K562 (cell line): ENCODE measurements at regions not wholly inside any gene's neighbourhood (a gene's known extent, or its start where the extent isn't known, plus 50 kb on each side); places are given as distances from the start of the nearest gene placed in this dataset.

ENCODE experiments used
- ATAC-seq: fragments of 200-7000 bp; cut with Tn5 transposase; 3 replicates; pipeline ENCODE4 v1.9.1; 2020; ENCODE audit warnings: moderate library complexity
- BruUV-seq: library from RNA; stranded (reverse); fragments of 400-500 nt; replicated peaks from 2 replicates; lab custom pipeline; 2021; lab: Mats Ljungman, UMichigan
- CTCF ChIA-PET: fragments of 300-600 bp; formaldehyde crosslinking; extraction: SDS; loops from one replicate; lab custom pipeline; 2021; ENCODE audit warnings: low intra/inter-chr PET ratio; lab: Yijun Ruan, JAX
- POLR2A ChIA-PET: fragments of 300-600, 350-650 bp; sonication (Branson Sonifier 250); formaldehyde crosslinking; extraction: SDS; loops from one replicate; lab custom pipeline; 2021; ENCODE audit warnings: antibody characterized with exemption, inconsistent platforms; lab: Yijun Ruan, JAX
- DNase-seq, 4 experiments: peaks; one replicate each; pipeline versions ENCODE4 v3.0.0 to v3.0.0-alpha.2; 2011 to 2018; ENCODE audit warnings: low spot score in 3 of 4, mixed read lengths in 3 of 4; ENCODE audit errors: extremely low read depth in 1 of 4
- FAIRE-seq: peaks from 2 replicates; lab custom pipeline; 2011; peaks lifted over from hg19 to GRCh38; lab: Jason Lieb, UNC
- H2AFZ ChIP-seq: 2 replicates; pipeline ENCODE4 v1.6.0; 2011; ENCODE audit warnings: low read depth, low read length, control low read depth, inconsistent platforms
- H3K27ac ChIP-seq: fragments of 200-600 bp; 3 replicates; pipeline ENCODE4 v1.8.0; 2011; ENCODE audit warnings: low read depth, mild to moderate bottlenecking, control low read depth, inconsistent platforms, low read length, moderate library complexity, mixed read lengths; ENCODE audit errors: extremely low read depth
- H3K27me3 ChIP-seq, 2 experiments: fragments of 300-600 bp in 1 of 2; 2 replicates in 1 of 2; 3 replicates in 1 of 2; pipeline versions ENCODE4 v1.6.0 to v1.8.0; 2011; ENCODE audit warnings: inconsistent platforms in 2 of 2, low read length in 2 of 2, mild to moderate bottlenecking in 1 of 2, mixed read lengths in 1 of 2, moderate library complexity in 1 of 2; ENCODE audit not compliant: control insufficient read depth in 2 of 2, insufficient read depth in 2 of 2
- H3K36me3 ChIP-seq: fragments of 300-600 bp; 3 replicates; pipeline ENCODE4 v1.8.0; 2011; ENCODE audit warnings: mild to moderate bottlenecking, low read length, inconsistent platforms; ENCODE audit not compliant: control insufficient read depth, insufficient read depth
- H3K4me1 ChIP-seq, 2 experiments: fragments of 200-600 bp in 1 of 2; replicated peaks in 1 of 2; 2 replicates in 1 of 2; 3 replicates in 1 of 2; pipeline versions ENCODE4 v1.5.1 to v1.8.0; 2011; ENCODE audit warnings: inconsistent platforms in 2 of 2, low read length in 2 of 2, mild to moderate bottlenecking in 1 of 2, mixed read lengths in 1 of 2, moderate library complexity in 1 of 2; ENCODE audit not compliant: control insufficient read depth in 2 of 2, insufficient read depth in 2 of 2
- H3K4me2 ChIP-seq: 2 replicates; pipeline ENCODE4 v1.6.1; 2011; ENCODE audit warnings: low read length, control low read depth, inconsistent platforms, mixed read lengths; ENCODE audit not compliant: insufficient read depth
- H3K4me3 ChIP-seq: fragments of 200-600 bp; sonication (generic), shearing (Covaris generic); 2 replicates; pipeline ENCODE4 v1.5.1; 2016; ENCODE audit warnings: control low read depth, inconsistent platforms
- H3K79me2 ChIP-seq: fragments of 200-600 bp; 3 replicates; pipeline ENCODE4 v1.8.0; 2011; ENCODE audit warnings: low read length, inconsistent platforms; ENCODE audit not compliant: control insufficient read depth, insufficient read depth
- H3K9ac ChIP-seq, 2 experiments: 2 replicates each; pipeline versions ENCODE4 v1.6.0 to v1.6.1; 2011; ENCODE audit warnings: low read depth in 2 of 2, low read length in 2 of 2, control low read depth in 1 of 2, inconsistent platforms in 1 of 2, mild to moderate bottlenecking in 1 of 2, mixed read lengths in 1 of 2; ENCODE audit not compliant: insufficient read depth in 1 of 2
- H3K9me1 ChIP-seq: one replicate; pipeline ENCODE4 v1.6.0; 2011; ENCODE audit warnings: inconsistent platforms, mild to moderate bottlenecking, low read length, moderate library complexity; ENCODE audit not compliant: control insufficient read depth, insufficient read depth
- H3K9me3 ChIP-seq: replicated peaks from 2 replicates; pipeline ENCODE4 v1.5.1; 2011; ENCODE audit warnings: low read depth, low read length, inconsistent platforms; ENCODE audit not compliant: control insufficient read depth, insufficient read depth
- H4K20me1 ChIP-seq: replicated peaks from 2 replicates; pipeline ENCODE4 v1.6.1; 2011; ENCODE audit warnings: low read length, inconsistent platforms, mixed read lengths; ENCODE audit not compliant: control insufficient read depth, insufficient read depth
- ATF6 ChIP-seq: sonication (generic); formaldehyde crosslinking; IDR thresholded peaks from 2 replicates; pipeline ENCODE4 v1.4.0; 2020; ENCODE audit warnings: mild to moderate bottlenecking, missing genetic modification reagents
- EWSR1 ChIP-seq: fragments of 450-650 bp; IDR thresholded peaks from 2 replicates; pipeline ENCODE4 v1.6.1; 2018; ENCODE audit warnings: borderline replicate concordance, mild to moderate bottlenecking, low read depth, moderate library complexity; ENCODE audit not compliant: partially characterized antibody
- GABPB2 ChIP-seq: fragments of 250-450 bp; sonication (Bioruptor Pico); conservative IDR thresholded peaks from 2 replicates; pipeline ENCODE4 v1.5.1; 2021; ENCODE audit warnings: mild to moderate bottlenecking
- JUN ChIP-seq, 2 experiments: sonication (generic) in 1 of 2; formaldehyde crosslinking in 1 of 2; IDR thresholded peaks; 2 replicates each; pipeline versions ENCODE4 v1.6.1 to v1.8.0; 2012 to 2022; ENCODE audit warnings: borderline replicate concordance in 2 of 2, mild to moderate bottlenecking in 2 of 2, improper control_type of control experiment in 1 of 2, low read depth in 1 of 2, low read length in 1 of 2, missing genetic modification reagents in 1 of 2
- NONO ChIP-seq, 2 experiments: fragments of 200-400 bp in 1 of 2; fragments of 450-650 bp in 1 of 2; formaldehyde crosslinking in 1 of 2; IDR thresholded peaks; 2 replicates each; pipeline ENCODE4 v1.6.1; 2017; ENCODE audit warnings: low read depth in 2 of 2, mild to moderate bottlenecking in 2 of 2, moderate library complexity in 2 of 2, low read length in 1 of 2
- RBBP5 ChIP-seq: fragments of 200-600 bp; sonication (generic); IDR thresholded peaks from 2 replicates; pipeline ENCODE4 v1.6.1; 2012; ENCODE audit warnings: borderline replicate concordance, mild to moderate bottlenecking, low read length, control low read depth, inconsistent platforms; ENCODE audit not compliant: insufficient read depth, poor library complexity, severe bottlenecking
- SRF ChIP-seq, 2 experiments: fragments of 250-450, 450-650 bp in 1 of 2; sonication (Bioruptor Pico) in 1 of 2; sonication (generic) in 1 of 2; formaldehyde crosslinking; IDR thresholded peaks; 2 replicates each; pipeline versions ENCODE4 v1.5.0 to v1.5.1; 2020 to 2022; ENCODE audit warnings: mild to moderate bottlenecking in 1 of 2, missing genetic modification reagents in 1 of 2
- TFAP4 ChIP-seq: sonication (generic); formaldehyde crosslinking; IDR thresholded peaks from 2 replicates; pipeline ENCODE4 v1.8.0; 2022; ENCODE audit warnings: missing genetic modification reagents, mild to moderate bottlenecking, moderate library complexity, borderline replicate concordance
- ZNF398 ChIP-seq: fragments of 250-450 bp; sonication (Bioruptor Pico); IDR thresholded peaks from 2 replicates; pipeline ENCODE4 v1.8.0; 2021; ENCODE audit warnings: moderate library complexity, mild to moderate bottlenecking, inconsistent platforms
- WGBS: fragments of 100-300 bp; shearing (Covaris generic); methylation state at CpG from one replicate; pipeline ENCODE4 v1.1.6; 2016; ENCODE audit warnings: low coverage, mixed read lengths; ENCODE audit not compliant: insufficient coverage; ENCODE audit errors: missing lambda C conversion rate; 5-methylcytosine and 5-hydroxymethylcytosine counted together
- in situ Hi-C: fragments of 300-500 bp; cut with MboI; formaldehyde crosslinking; loops from 4 replicates; pipeline ENCODE4 v1.15.0; 2018; ENCODE audit warnings: inconsistent platforms, mixed read lengths
- intact Hi-C: fragments of 100-400 bp; cut with micrococcal nuclease; formaldehyde crosslinking; loops from 2 replicates; pipeline ENCODE4 v1.14.2; 2022
- TF ChIP-seq, protein P1 (sequence below): sonication (generic); formaldehyde crosslinking; IDR thresholded peaks from 2 replicates; pipeline ENCODE4 v1.5.0; 2020; ENCODE audit warnings: missing genetic modification reagents

- H2AFZ ChIP-seq, result no peak overlapping the region
- H3K9me1 ChIP-seq, result no peaks in the 10 kb centered on the region
- H3K4me2 ChIP-seq, result no peak overlapping the region
- no TSS peak for BruUV-seq
- FAIRE-seq, result no peak
- TF ChIP-seq EWSR1 (no peak), NONO (IDR thresholded peaks at IDR 0.05; ENCODE audit: low read depth in 2 of 2, low read length in 1 of 2) (no peak), GABPB2 (CRISPR knock-in tag) (no peak), JUN (IDR thresholded peaks at IDR 0.05; ENCODE audit: borderline replicate concordance, low read depth, low read length) (no peak), JUN (CRISPR knock-in tag; IDR thresholded peaks at IDR 0.05; ENCODE audit: borderline replicate concordance) (no peak), ZNF398 (CRISPR knock-in tag) (no peak), RBBP5 (no peak), SRF (CRISPR knock-in tag; IDR thresholded peaks at IDR 0.05) (no peak), TFAP4 (no peak), ATF6 (CRISPR knock-in tag) (no peak)
- TF ChIP-seq, protein P1, sequence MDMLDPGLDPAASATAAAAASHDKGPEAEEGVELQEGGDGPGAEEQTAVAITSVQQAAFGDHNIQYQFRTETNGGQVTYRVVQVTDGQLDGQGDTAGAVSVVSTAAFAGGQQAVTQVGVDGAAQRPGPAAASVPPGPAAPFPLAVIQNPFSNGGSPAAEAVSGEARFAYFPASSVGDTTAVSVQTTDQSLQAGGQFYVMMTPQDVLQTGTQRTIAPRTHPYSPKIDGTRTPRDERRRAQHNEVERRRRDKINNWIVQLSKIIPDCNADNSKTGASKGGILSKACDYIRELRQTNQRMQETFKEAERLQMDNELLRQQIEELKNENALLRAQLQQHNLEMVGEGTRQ (CRISPR knock-in tag), result no peak
- WGBS, result 0% methylated on average over 2 of the region's 2 CpGs
- H3K9me3 ChIP-seq, result no peaks in the 10 kb centered on the region
- H3K36me3 ChIP-seq, result no peaks in the 10 kb centered on the region
- H3K79me2 ChIP-seq, result no peaks in the 10 kb centered on the region
- CTCF ChIA-PET, result no interaction called here
- POLR2A ChIA-PET, result no interaction called here
- intact Hi-C loops, result no loop called here
- H3K4me1 ChIP-seq, result no peaks in the 10 kb centered on the region
- ATAC-seq, result no peak
- H3K27me3 ChIP-seq, result no peaks in the 10 kb centered on the region
- no peak overlapping the region for H3K27ac ChIP-seq
- no peak overlapping the region for H3K4me3 ChIP-seq
- in situ Hi-C loops, result no loop called here
- H4K20me1 ChIP-seq, result no peaks in the 10 kb centered on the region
- no peak overlapping the region for H3K9ac ChIP-seq
- no peak for DNase-seq
Observed at GRCh38 chr13:76800943-76801342, 85.3 kb downstream of the KCTD12 start.
